Stimulated activated CD8-positive, alpha-beta memory T cell treated with anti-CD3 and anti-CD28 coated beads, Interleukin-12 subunit alpha, Interleukin-12 subunit beta, amount 100 ng/mL, for 4 hours (primary cell): ENCODE measurements at regions not wholly inside any gene's neighbourhood (a gene's known extent, or its start where the extent isn't known, plus 50 kb on each side); places are given as distances from the start of the nearest gene placed in this dataset.

Experiments
- DNase-seq: peaks from one replicate; pipeline ENCODE4 v3.0.0-alpha.2; 2020; ENCODE audit warnings: low read depth

- DNase-seq = no peak
These were observed 226.4 kb upstream of the HABP2 start for GRCh38 chr10:113326160-113327111.

- no peak for DNase-seq
These were observed 223.7 kb upstream of the HABP2 start for GRCh38 chr10:113329121-113329596.

- DNase-seq = no peak
These were observed 220.9 kb upstream of the HABP2 start for GRCh38 chr10:113331961-113332360.

GRCh38 chr10:113333313-113333712 is 219.5 kb upstream of the HABP2 start:
- no peak for DNase-seq

GRCh38 chr10:113335592-113335991 is 217.3 kb upstream of the HABP2 start:
- no peak for DNase-seq

- DNase-seq = no peak
These were observed 216.2 kb upstream of the HABP2 start for GRCh38 chr10:113336549-113337130.

- no peak for DNase-seq
These were observed 215.7 kb upstream of the HABP2 start for GRCh38 chr10:113337142-113337541.

GRCh38 chr10:113339121-113339520 is 213.7 kb upstream of the HABP2 start:
- no peak for DNase-seq

GRCh38 chr10:113340282-113340681 is 212.6 kb upstream of the HABP2 start:
- DNase-seq = no peak

- no peak for DNase-seq
These were observed 211.7 kb upstream of the HABP2 start for GRCh38 chr10:113341138-113341537.

- no peak for DNase-seq
These were observed 206.8 kb upstream of the HABP2 start for GRCh38 chr10:113345826-113346624.

- no peak for DNase-seq
These were observed 205.3 kb upstream of the HABP2 start for GRCh38 chr10:113347508-113347907.

GRCh38 chr10:113348694-113349093 is 204.2 kb upstream of the HABP2 start:
- DNase-seq = no peak

- DNase-seq = no peak
These were observed 202.4 kb upstream of the HABP2 start for GRCh38 chr10:113350311-113351040.

- DNase-seq = no peak
These were observed 198.1 kb upstream of the HABP2 start for GRCh38 chr10:113354711-113355110.

- no peak for DNase-seq
These were observed 195.8 kb upstream of the HABP2 start for GRCh38 chr10:113356794-113357680.

- DNase-seq = no peak
These were observed 195.1 kb upstream of the HABP2 start for GRCh38 chr10:113357681-113358300.

- no peak for DNase-seq
These were observed 193.2 kb upstream of the HABP2 start for GRCh38 chr10:113359655-113360054.

- no peak for DNase-seq
These were observed 192.0 kb upstream of the HABP2 start for GRCh38 chr10:113360870-113361269.

- no peak for DNase-seq
These were observed 190.2 kb upstream of the HABP2 start for GRCh38 chr10:113362645-113363091.
